ENCODE measurements at regions not wholly inside any gene's neighbourhood (a gene's known extent, or its start where the extent isn't known, plus 50 kb on each side); places are given as distances from the start of the nearest gene placed in this dataset.

- TF ChIP-seq CTCF (conservative IDR thresholded peaks at IDR 0.05; ENCODE audit: low read depth): no peak
- no peak overlapping the region for H3K27ac ChIP-seq
- POLR2A ChIA-PET (ENCODE audit: low non-redundant PET): no interaction called here
- CTCF ChIA-PET: interaction anchor here (0.6 to 2.9 kb wide), 2 partner anchors 9 to 38 kb away, joined by 3 to 10 read pairs; no protein-coding TSS in a partner anchor
- no peak for DNase-seq (ENCODE audit: low spot score)
Observed at GRCh38 chr17:65277576-65277975, 140.4 kb downstream of the RGS9 start.

Measured in RWPE1 (cell line).